Right renal pelvis (tissue), 4 donors: ENCODE measurements at regions not wholly inside any gene's neighbourhood (a gene's known extent, or its start where the extent isn't known, plus 50 kb on each side); places are given as distances from the start of the nearest gene placed in this dataset.

Source experiments
- DNase-seq, 4 donors: peaks; one replicate each; pipeline ENCODE4 v3.0.0-alpha.2; 2013; ENCODE audit warnings: low read depth in 4 of 4, low spot score in 3 of 4, missing footprints in 1 of 4

DNA sequence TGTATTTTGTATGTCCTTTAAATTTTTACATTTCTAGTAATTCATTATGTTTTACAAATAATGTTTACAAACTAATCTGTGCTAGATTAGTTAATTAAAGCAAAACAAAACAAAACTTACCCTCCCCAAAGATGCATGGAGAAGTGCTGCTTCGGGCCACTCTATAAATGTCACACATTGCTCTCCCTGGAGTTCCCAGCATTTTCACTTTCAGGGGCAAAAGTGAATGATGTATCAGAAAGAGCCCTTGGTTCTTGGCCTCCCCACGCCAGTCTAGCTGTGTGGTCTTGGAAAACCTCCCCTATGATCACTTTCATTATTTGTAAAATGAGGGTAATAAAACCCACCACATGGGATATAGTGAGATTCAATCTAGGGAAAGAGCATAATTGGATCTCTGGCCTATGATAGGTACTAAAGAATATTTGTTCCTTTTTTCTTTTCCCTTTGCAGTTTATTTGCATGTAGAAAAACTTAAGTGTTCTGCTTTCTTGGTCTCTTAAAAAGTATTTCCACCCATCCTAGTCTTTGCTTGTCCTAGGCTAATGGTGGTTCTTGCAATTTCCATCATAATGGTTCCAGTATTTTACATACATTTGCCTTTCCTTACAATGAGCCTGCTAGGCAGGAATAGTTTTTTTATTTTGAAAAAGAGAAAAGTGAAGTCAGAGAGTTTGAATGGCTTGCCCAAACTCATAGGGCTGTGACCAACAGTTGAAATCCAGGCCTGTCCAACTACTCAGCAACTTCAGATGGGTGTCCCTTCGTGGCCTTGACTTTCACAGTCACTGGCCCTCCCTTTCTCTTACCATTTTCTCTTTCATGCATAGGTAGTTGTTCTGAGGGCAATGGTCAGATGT is 184.5 kb upstream of the KLF4 start:
- no peak for DNase-seq

DNA sequence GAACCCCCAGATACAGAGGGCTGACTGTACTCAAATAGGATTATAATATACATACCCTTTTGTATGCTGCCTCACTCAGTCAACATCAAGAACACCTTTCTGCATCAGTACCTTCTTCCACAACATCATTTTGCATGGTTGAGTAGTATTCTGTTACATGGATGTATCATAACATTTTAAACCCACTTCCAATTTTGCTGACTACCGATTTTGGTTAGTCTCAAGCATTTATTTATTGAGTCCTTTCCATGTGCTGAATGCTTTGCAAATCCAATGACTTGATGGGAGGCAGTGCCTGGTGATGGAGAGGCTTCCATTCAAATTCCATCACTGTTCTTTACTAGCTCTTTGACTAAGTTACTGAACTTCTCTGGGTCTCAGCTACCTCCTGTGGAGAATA is 182.0 kb upstream of the KLF4 start:
- no peak for DNase-seq

DNA sequence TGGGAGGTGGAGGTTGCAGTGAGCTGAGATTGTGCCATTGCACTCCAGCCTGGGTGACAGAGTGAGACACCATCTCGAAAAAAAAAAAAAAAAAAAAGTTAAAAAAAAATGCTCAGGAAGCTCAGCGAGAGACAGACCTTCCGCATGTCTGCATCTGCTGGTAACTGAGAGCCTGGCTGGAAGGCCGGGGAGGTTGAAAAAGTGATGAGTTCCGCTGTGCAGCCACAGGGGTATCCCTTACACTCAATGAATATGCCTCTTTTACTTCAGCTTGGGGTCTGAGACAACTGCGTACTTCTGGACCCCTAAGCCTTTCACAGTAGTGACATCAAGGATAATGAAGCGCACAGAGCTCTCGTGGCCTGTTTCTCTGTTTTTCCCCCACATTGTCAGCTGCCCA is 179.9 kb upstream of the KLF4 start:
- no peak for DNase-seq

DNA sequence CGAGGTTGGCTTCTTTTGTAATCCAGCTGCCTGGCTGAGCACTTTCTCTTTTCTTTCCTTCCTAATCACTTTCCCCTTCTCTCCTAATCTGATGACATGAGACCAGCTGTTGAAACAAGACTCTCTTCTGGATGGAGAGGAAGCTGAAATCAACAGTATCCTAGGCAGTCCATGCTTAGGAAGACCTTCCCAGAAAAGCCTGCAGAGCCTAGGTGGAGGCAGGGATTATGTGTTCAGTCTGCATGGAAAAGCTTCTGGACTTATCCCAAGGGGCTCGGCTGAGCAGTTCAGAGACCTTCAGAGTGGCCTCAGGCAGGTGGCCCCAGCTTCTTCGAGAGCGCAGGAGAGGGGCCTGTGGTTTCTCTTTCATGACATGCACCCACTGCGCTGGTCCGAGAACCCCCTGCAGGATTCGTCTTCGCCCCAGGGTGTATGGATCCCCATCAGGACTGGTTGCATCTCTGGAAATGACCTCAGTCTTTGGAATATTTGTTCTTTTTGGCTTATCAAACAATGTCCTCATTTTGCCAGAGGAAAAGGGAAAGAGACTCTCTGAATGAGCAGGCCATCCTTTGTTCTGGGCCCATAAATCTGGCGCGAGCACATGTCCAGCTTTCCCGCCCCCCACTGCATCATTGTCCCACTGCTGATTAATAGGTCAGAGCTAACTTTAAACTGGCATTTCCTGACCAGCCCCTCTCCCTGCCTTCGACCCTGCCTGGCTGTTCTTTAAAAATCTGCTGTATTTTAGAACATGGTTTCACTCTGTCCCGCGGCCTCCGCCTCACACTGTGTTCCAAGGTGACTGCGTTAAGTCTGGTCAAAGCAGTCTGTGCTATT is 177.9 kb upstream of the KLF4 start:
- DNase-seq, result no peak

DNA sequence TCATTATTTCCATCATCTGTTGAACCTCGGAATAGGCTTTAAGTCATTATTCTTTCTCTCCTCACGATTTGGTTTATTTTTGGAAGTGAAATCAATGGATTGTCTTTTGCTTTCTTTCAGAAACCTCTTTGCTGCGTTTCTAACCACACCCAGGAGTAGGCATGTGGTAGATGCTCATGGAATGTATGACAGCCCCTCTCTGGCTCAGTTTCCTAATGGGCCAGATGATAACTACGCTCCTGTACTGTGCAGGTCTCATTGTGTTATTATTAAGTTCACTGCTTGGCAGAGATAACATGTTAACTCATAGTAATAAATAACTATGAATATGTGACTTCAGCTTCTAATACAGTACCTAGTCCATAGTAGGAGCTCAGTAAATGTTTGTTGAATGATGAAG is 175.5 kb upstream of the KLF4 start:
- no peak for DNase-seq

DNA sequence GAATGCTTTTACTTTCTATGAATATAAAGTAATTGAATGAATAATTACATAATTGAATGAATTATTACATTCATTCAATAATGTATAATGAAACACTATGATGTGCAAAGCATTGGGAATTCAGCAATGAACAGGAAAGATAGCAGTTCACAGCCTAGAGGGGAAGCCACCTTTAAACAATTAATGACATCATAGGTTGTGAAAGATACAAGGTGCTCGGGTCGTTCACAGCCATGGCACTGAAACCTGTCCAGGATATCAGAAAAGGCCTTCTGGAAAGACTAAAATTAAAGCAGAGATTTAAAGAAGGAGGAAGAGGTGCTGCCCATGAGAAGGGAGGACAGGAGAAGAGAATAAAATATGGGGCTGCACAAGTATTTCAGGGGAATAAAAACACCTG is 171.4 kb upstream of the KLF4 start:
- no peak for DNase-seq

DNA sequence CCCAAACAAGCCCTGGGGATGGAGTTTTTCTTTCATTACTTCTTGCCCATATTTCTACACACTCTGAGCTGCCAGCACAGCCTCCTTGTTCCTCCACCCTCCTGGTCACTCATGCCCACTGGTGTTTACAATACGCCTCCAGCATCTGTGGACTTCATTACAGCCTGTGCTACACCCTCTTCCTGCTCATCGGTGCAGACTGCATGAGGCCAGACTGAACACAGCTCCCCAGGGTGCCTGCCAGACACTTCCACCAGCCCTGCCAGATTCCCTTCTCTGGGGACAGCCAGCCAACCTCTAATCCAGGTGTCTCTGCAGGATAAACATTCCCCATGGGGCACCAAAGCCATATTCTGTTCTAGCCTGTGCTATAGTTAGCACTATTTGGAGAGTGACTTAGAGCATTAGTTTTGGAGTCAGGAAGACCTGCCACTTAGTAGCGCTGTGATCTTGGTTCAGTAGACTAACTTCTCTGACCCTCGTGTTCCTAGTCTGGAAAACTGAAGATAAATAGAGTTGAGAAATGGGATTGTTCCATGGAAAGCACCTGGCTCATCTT is 163.8 kb upstream of the KLF4 start:
- no peak for DNase-seq

DNA sequence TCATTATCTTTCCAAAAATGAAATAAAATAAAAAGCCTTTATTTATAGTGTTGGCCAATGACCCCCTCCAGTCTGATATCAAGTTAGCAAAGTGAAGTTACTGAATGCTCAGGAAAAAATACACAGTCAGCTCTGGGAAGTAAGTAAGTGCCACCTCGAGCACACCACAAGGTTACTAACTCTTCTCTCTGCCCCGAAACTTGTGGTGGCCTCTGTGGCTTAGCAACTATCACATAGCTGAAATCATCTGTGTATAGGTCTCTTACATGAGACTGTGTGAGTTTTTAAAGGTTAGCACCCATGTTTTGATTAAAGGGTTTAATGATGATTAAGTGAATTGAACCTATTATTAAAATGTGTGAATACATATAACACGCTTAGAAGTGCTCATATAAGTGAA is 161.4 kb upstream of the KLF4 start:
- no peak for DNase-seq

DNA sequence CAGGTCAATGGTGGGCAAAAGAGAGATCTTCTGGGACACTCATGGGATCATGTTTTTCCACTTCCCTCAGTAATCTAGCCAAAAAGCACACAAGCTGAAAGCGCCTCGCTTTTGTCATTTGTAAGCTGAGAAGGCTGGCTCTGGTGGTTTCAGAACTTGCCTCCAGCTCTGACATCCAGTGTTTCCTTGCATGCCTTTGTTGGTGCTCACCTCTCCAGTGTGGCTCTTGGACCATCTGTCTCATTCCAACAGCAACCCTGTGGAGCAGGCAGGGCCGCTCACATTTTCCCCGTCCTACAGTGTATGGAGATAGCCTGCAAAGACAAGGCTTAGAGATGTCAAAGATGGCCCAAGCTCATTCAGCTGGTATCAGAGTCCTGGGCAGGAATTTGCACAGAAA is 160.8 kb upstream of the KLF4 start:
- no peak for DNase-seq

DNA sequence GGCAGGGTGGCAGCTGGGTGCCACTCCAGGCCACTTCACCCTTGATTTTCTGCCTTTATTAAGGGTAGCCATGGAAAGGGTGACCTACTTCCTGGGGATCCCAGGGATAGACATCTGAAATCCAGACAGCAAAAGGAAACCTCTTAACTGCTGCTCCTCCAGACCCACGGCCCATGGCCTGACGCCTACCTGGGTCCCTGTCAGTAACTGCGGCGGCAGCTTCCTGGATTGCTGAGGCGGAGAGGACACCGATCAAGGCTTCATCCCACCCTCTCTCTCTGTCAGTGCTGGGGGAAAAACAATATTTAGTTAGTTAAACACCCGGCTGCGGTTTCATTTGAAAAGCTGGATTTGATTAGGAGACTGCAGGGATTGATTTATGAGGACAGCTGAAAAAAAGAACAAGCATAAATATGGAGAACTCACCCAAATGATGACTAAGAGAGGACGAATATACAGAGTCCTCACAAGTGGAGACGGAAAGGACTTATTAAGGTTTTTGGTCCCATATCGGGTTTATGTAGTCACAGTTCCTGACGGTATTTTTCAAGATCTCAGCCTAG is 158.7 kb upstream of the KLF4 start:
- no peak for DNase-seq

DNA sequence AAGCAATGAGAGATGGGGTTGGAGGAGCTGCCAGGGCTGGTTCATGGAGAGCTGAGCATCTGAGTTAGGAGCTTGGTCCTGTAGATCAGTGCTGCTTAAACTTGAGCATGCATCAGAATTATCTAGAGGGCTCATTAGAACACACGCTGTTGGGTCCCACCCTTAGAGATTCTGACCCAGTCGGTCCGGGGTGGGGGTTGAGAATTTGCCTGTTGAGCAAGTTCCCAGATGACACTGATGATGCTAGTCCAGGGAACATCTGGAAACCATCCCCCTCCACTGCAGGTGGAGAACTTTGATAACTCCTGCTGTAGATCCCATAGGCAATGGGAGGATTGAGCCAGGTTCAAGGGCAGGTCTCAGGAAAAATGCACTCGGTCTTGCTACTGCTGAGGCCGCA is 158.0 kb upstream of the KLF4 start:
- DNase-seq, result no peak

DNA sequence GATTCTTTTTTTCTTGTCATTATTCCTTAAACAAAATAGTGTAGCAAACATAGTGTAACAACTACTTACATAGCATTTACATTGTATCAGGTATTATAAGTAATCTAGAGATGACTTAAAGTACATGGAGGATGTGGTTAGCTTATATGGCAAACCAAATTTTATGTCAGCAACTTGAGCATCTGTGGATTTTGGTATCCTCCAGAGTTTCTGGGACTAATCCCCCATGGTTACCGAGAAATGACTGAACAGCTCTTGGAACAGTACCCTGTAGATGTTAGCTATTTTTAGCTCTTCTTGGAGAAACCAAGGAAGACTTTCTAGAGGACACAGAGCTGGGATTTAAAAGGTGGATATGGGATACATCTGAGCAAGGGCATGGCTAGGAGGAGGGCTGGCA is 157.6 kb upstream of the KLF4 start:
- no peak for DNase-seq

DNA sequence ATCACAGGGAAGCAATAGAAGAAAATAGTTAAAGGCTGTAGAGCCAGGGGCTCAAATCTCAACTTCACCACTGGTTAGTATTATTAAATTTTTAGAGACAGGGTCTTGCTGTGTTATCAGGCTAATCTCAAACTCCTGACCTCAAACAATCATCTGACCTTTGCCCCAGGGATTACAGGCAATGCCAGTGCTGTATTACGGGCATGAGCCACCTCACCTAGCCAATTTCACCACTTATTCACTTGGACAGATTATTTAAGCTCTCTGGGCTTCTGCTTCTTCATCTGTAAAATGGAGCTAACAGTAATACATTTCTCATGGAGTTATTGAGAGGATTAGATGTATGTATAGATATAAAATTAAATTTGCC is 155.9 kb upstream of the KLF4 start:
- DNase-seq, result no peak

DNA sequence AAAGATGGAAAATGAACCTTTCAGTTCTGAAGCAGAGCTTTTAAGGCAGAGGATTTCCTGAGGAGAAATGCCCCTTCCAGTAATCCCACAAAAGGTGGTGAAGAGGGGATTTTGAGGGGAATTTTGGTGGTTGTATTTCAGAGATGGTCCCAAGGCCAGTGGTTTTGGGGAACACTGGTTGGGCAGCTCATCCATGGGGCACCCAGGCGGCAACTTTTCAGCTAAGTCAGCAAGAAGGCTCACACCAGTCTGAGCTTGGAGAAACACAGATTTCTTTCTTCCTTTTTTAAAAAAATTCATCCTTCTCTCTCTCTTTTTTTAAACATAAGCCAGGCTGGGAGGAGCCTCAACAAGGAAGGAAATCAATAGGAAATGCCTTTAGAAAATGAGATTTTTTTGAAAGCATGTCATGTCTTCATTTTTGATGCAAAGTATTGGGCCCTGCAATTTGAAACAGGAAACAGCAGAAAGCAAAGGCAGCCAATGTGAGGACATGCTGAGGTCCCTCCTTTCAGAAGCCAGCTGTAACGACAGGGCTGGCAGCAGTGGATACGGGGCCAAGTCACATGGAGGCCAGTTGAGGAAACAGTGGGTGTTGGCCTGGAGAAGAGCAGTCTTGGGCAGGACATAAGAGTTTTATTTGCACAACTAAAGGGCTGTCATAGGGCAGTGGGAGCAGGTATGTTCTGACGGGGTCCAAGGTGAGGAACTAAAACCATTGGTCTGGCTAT is 155.3 kb upstream of the KLF4 start:
- no peak for DNase-seq

DNA sequence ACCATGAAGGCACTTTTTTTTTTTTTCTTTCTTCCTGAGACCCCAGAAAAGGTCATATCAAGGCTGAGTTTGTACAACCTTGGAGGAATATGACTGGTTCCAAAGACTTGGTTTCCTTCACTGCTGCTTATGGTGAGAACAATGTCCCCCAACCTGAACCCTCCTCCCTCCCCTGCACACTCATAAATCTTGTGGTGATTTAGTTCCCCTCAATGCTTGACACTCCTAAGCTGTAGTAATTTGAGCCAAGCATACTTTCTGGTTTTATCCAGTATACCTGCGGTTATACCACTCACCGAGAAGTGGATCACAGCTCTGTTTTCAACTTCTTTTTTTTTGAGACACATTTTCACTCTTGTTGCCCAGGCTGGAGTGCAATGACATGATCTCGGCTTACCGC is 149.9 kb upstream of the KLF4 start:
- DNase-seq, result no peak

DNA sequence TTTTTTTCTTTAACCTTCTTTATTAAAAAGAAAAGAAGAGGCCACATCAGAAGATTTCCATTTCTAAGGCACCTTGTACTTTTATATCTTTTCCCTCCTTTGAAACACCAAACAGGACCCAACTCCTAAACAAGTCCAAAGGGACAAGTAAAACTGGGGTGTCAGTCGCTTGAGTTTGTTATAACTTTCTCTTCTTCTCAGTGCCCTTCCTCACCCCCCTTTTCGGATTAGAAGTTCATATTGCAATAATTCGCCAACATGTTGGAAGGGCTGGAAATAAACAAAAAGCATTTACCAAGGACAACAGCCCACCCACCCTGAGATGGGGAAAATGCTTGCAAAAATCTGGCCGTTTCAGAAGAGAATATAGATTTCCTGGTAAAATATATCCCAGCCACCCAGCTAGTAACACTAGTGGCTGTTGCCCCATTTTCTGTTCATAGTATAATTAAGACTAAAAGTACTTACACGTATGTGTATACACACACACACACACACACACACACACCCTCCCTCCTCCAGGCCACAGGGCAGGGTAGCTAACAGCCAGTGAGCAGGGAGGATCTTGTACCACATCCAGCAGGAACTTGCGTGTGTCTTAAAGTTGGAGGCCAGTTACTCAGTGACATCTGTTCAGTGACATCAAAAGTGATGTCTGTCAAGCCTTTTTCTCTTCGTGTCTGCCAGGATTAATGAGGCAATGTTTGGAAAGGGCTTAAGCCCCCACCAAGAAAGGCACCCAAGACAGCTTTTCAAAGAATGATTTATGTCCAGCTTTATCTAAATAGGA is 149.1 kb upstream of the KLF4 start:
- DNase-seq, result no peak

DNA sequence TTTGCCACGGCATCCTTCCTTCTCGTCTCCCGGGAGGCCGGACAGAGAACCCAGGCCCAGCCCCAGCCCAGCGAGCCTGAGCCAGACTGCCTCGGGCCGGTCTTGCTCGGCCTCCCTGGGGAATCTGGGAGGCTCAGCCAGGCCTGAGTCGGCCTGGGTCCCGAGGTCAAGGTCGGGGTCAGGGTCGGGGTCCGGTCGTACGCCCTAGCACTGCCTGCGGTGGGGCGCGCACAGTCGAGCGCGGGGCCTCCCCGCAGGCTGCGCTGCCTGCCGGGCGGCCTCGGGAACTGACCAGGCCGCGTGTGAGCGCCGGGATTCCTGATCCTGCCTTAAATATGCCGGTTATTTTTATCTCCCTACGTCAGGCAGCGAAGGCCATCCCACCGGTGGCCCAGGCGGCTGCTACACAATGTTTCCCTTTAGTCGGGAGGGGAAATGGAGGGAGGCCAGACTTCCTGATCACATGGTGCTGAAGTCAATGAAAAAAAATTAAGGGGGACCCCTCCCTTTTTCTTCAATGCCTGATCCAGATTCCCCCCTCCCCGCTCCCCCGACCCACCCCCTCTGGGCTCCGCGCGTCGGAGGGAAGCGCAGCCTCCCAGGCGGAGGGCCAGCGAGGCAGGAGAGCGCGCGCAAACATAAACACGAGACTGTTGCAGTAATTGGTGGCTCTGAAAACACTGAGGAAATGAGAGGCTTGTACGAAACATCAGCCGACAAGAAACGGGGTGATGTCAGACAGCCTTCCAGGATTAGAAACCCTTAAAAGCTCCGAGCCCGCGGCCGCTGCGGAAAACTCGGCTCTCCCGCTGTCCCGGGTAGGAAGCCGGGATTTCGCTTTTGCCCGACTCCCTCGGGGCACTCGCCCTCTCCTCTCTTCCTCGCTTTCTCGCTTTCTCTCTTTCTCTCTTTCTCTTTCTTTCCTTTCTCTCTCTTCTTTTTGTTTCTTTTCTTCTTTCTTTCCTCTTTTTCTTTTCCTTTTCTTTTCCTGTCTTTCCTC is 148.2 kb upstream of the KLF4 start:
- DNase-seq, result peak; percentile 79 to 85 (median 82)

DNA sequence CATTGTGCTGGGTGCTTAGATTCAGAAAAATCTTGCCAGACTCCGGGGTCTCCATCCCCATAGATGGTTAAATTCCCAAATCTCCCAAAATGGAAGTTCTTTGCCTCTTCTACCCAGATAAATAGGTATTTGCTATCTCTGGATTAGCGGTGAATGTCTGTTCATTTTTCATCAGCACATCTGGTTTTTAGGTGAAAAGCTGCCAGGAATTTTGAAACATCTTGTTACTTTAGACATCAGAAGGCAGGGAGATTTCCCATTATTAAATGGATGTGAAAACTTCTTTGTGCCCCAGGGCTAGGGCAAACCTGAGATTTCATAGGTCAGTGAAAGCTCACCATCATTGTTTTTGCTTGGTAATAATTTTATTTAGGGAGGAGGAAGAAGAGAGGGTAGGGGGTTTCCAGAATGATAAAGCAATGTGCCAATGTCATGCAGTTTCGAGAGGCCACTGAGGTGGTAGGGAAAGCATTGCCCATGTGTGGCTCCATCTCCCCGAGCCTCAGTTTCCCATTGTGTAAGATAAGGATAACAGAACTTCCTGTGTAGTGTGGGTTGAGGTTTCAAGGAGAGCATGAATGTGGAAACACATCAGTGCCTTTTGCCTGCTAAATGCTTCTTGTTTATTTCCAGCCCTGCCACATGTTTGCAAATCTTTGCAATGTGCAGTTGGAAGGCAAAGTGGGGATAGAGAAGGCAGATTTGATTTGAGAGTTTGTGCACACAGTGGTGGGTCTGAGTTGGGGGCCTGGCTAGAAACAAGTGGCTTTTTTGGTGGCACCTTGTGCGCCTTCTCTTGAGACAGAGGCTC is 147.2 kb upstream of the KLF4 start:
- DNase-seq, result no peak
